H9 (cell line): ENCODE measurements at regions not wholly inside any gene's neighbourhood (a gene's known extent, or its start where the extent isn't known, plus 50 kb on each side); places are given as distances from the start of the nearest gene placed in this dataset.

ENCODE experiments used
- DNase-seq: peaks from one replicate; pipeline ENCODE4 v3.0.0-alpha.2; 2017
- H2AFZ ChIP-seq: one replicate; pipeline ENCODE4 v1.6.1; 2013; ENCODE audit warnings: mild to moderate bottlenecking, low read length, control low read depth, moderate library complexity
- H2AK5ac ChIP-seq: 2 replicates; pipeline ENCODE4 v1.6.1; 2013; ENCODE audit warnings: low read length, control low read depth, mixed read lengths; ENCODE audit not compliant: insufficient read length
- H2BK120ac ChIP-seq: one replicate; pipeline ENCODE4 v1.6.1; 2013; ENCODE audit warnings: low read depth, mild to moderate bottlenecking, low read length, control low read depth, inconsistent platforms; ENCODE audit not compliant: poor library complexity, severe bottlenecking
- H2BK12ac ChIP-seq: 2 replicates; pipeline ENCODE4 v1.6.1; 2013; ENCODE audit warnings: low read length, control low read depth, mixed read lengths, low read depth; ENCODE audit not compliant: insufficient read length
- H2BK15ac ChIP-seq: 2 replicates; pipeline ENCODE4 v1.6.1; 2013; ENCODE audit warnings: low read depth, low read length, control low read depth
- H2BK20ac ChIP-seq: one replicate; pipeline ENCODE4 v1.6.1; 2013; ENCODE audit warnings: low read depth, mild to moderate bottlenecking, low read length, control low read depth, inconsistent platforms; ENCODE audit not compliant: poor library complexity, severe bottlenecking
- H2BK5ac ChIP-seq: 2 replicates; pipeline ENCODE4 v1.6.1; 2013; ENCODE audit warnings: low read length, control low read depth, mixed read lengths; ENCODE audit not compliant: insufficient read length
- H3K14ac ChIP-seq: 2 replicates; pipeline ENCODE4 v1.6.1; 2013; ENCODE audit warnings: low read length, control low read depth; ENCODE audit not compliant: insufficient read depth
- H3K18ac ChIP-seq: 2 replicates; pipeline ENCODE4 v1.6.1; 2013; ENCODE audit warnings: low read depth, mild to moderate bottlenecking, mixed read lengths, low read length, control low read depth; ENCODE audit not compliant: insufficient read length
- H3K23ac ChIP-seq: 2 replicates; pipeline ENCODE4 v1.6.1; 2013; ENCODE audit warnings: low read length, control low read depth, mixed read lengths, low read depth; ENCODE audit not compliant: insufficient read length
- H3K23me2 ChIP-seq: 2 replicates; pipeline ENCODE4 v1.6.1; 2013; ENCODE audit warnings: low read depth, mild to moderate bottlenecking, mixed read lengths, low read length, control low read depth; ENCODE audit not compliant: insufficient read length, poor library complexity, severe bottlenecking
- H3K27ac ChIP-seq: 2 replicates; pipeline ENCODE4 v1.5.1; 2013; ENCODE audit warnings: low read length, control low read depth, mixed read lengths, low read depth; ENCODE audit not compliant: insufficient read length
- H3K27me3 ChIP-seq: 2 replicates; pipeline ENCODE4 v1.6.1; 2013; ENCODE audit warnings: low read length, control low read depth, inconsistent platforms; ENCODE audit not compliant: insufficient read depth
- H3K4ac ChIP-seq: 2 replicates; pipeline ENCODE4 v1.6.1; 2013; ENCODE audit warnings: low read depth, mild to moderate bottlenecking, control low read depth, inconsistent platforms, low read length, moderate library complexity
- H3K4me1 ChIP-seq: 2 replicates; pipeline ENCODE4 v1.6.1; 2013; ENCODE audit warnings: low read length, control low read depth, inconsistent platforms; ENCODE audit not compliant: insufficient read depth
- H3K4me2 ChIP-seq: 2 replicates; pipeline ENCODE4 v1.6.1; 2013; ENCODE audit warnings: low read length, control low read depth, mixed read lengths; ENCODE audit not compliant: insufficient read length, insufficient read depth
- H3K56ac ChIP-seq: 2 replicates; pipeline ENCODE4 v1.6.1; 2013; ENCODE audit warnings: low read depth, mild to moderate bottlenecking, mixed read lengths, low read length, control low read depth; ENCODE audit not compliant: insufficient read length
- H3K79me1 ChIP-seq: 2 replicates; pipeline ENCODE4 v1.6.1; 2013; ENCODE audit warnings: low read depth, mild to moderate bottlenecking, moderate library complexity, low read length, control low read depth, inconsistent platforms; ENCODE audit not compliant: insufficient read depth, poor library complexity, severe bottlenecking
- H3K79me2 ChIP-seq: 2 replicates; pipeline ENCODE4 v1.6.1; 2013; ENCODE audit warnings: low read length, control low read depth, inconsistent platforms; ENCODE audit not compliant: insufficient read depth
- H3K9ac ChIP-seq: 2 replicates; pipeline ENCODE4 v1.6.1; 2013; ENCODE audit warnings: low read length, control low read depth, mixed read lengths; ENCODE audit not compliant: insufficient read length; ENCODE audit errors: extremely low read depth
- H3K9me3 ChIP-seq: one replicate; pipeline ENCODE4 v1.6.1; 2013; ENCODE audit warnings: low read depth, low read length, inconsistent platforms; ENCODE audit not compliant: control insufficient read depth
- H3T11ph ChIP-seq: one replicate; pipeline ENCODE4 v1.6.1; 2013; ENCODE audit warnings: mild to moderate bottlenecking, low read length, control low read depth, inconsistent platforms
- H4K20me1 ChIP-seq: one replicate; pipeline ENCODE4 v1.6.1; 2013; ENCODE audit not compliant: control insufficient read depth, insufficient read length, insufficient read depth
- H4K5ac ChIP-seq: 2 replicates; pipeline ENCODE4 v1.6.1; 2013; ENCODE audit warnings: low read depth, mild to moderate bottlenecking, mixed read lengths, low read length, control low read depth; ENCODE audit not compliant: insufficient read length
- H4K8ac ChIP-seq: replicated peaks from 2 replicates; pipeline ENCODE4 v1.6.1; 2013; ENCODE audit warnings: low read length, control low read depth, mixed read lengths, low read depth; ENCODE audit not compliant: insufficient read length
- H4K91ac ChIP-seq: 2 replicates; pipeline ENCODE4 v1.6.1; 2013; ENCODE audit warnings: low read depth, mild to moderate bottlenecking, moderate library complexity, mixed read lengths, low read length, control low read depth; ENCODE audit not compliant: insufficient read length
- H3K27ac Mint-ChIP-seq, 3 experiments: 2 replicates in 2 of 3; 3 replicates in 1 of 3; pipeline ENCODE4 v1.8.0; 2020 to 2021; ENCODE audit warnings: mixed read lengths in 3 of 3, mild to moderate bottlenecking in 1 of 3, moderate library complexity in 1 of 3
- H3K27me3 Mint-ChIP-seq: 2 replicates; pipeline ENCODE4 v1.8.0; 2021; ENCODE audit warnings: low read depth, mild to moderate bottlenecking, moderate library complexity, mixed read lengths
- H3K36me3 Mint-ChIP-seq, 3 experiments: 2 replicates in 2 of 3; 3 replicates in 1 of 3; pipeline ENCODE4 v1.8.0; 2020 to 2021; ENCODE audit warnings: low read depth in 3 of 3, mixed read lengths in 3 of 3; ENCODE audit not compliant: insufficient read depth in 1 of 3
- H3K4me1 Mint-ChIP-seq, 2 experiments: 2 replicates each; pipeline ENCODE4 v1.8.0; 2020; ENCODE audit warnings: mixed read lengths in 2 of 2
- H3K4me3 Mint-ChIP-seq, 2 experiments: 2 replicates in 1 of 2; 3 replicates in 1 of 2; pipeline ENCODE4 v1.8.0; 2020 to 2021; ENCODE audit warnings: mild to moderate bottlenecking in 2 of 2, mixed read lengths in 2 of 2, moderate library complexity in 1 of 2
- H3K9me3 Mint-ChIP-seq, 2 experiments: 2 replicates in 1 of 2; 3 replicates in 1 of 2; pipeline ENCODE4 v1.8.0; 2020; ENCODE audit warnings: mild to moderate bottlenecking in 2 of 2, mixed read lengths in 2 of 2, moderate library complexity in 1 of 2
- CTCF ChIP-seq: fragments of 200-600 bp; sonication (generic); conservative IDR thresholded peaks from 3 replicates; pipeline ENCODE4 v1.8.0; 2021; ENCODE audit warnings: antibody characterized with exemption, mild to moderate bottlenecking

- Histone ChIP-seq H4K8ac (no peak overlapping the region), H3K56ac (no peak overlapping the region), H3K23me2 (no peaks in the 10 kb centered on the region), H3K27me3 (no peaks in the 10 kb centered on the region), H3T11ph (no peak overlapping the region), H2AFZ (no peak overlapping the region), H4K5ac (no peak overlapping the region), H2AK5ac (no peak overlapping the region), H3K9me3 (no peaks in the 10 kb centered on the region), H2BK120ac (no peak overlapping the region), H2BK5ac (no peak overlapping the region), H3K18ac (no peak overlapping the region), H3K27ac (no peak overlapping the region), H3K4me1 (no peaks in the 10 kb centered on the region), H3K4me2 (no peak overlapping the region), H2BK15ac (no peak overlapping the region), H4K20me1 (no peaks in the 10 kb centered on the region), H3K9ac (no peak overlapping the region), H3K79me2 (no peaks in the 10 kb centered on the region), H2BK20ac (no peak overlapping the region), H4K91ac (no peak overlapping the region), H3K4ac (no peak overlapping the region), H3K14ac (no peak overlapping the region), H3K79me1 (no peaks in the 10 kb centered on the region), H3K23ac (no peak overlapping the region), H2BK12ac (no peak overlapping the region)
- Mint-ChIP-seq H3K36me3 (peaks cover 0 to 2% (median 0%) of the 10 kb centered on the region in 3 experiments; a peak in 3 of 7 replicates), H3K27me3 (no peaks in the 10 kb centered on the region), H3K27ac (no peak overlapping the region), H3K4me1 (no peaks in the 10 kb centered on the region), H3K9me3 (peaks cover 6 to 7% of the 10 kb centered on the region in 2 experiments), H3K4me3 (no peak overlapping the region)
- no peak for TF ChIP-seq CTCF
- DNase-seq = no peak
Measured at GRCh38 chr14:45940318-45940717, 687.3 kb upstream of the MIS18BP1 start.
